ENCODE measurements at regions not wholly inside any gene's neighbourhood (a gene's known extent, or its start where the extent isn't known, plus 50 kb on each side); places are given as distances from the start of the nearest gene placed in this dataset.

GRCh38 chr1:199508653-199509052 is 518.9 kb upstream of the NR5A2 start:
- no peaks in the 10 kb centered on the region for H3K36me3 ChIP-seq
- H3K4me1 ChIP-seq, result no peaks in the 10 kb centered on the region
- H3K27ac ChIP-seq, result no peak overlapping the region
- no peak for DNase-seq
- no peak overlapping the region for H3K4me3 ChIP-seq
- H3K27me3 ChIP-seq, result no peaks in the 10 kb centered on the region
- no peak for TF ChIP-seq POLR2A (IDR thresholded peaks at IDR 0.05)
- TF ChIP-seq CTCF (IDR thresholded peaks at IDR 0.05), result no peak
- intact Hi-C loops (cut with DNase I; ENCODE audit: low total_unique reads), result no loop called here
- H3K9me3 ChIP-seq, result no peaks in the 10 kb centered on the region

GRCh38 chr1:199509456-199509855 is 518.1 kb upstream of the NR5A2 start:
- no peaks in the 10 kb centered on the region for H3K27me3 ChIP-seq
- no peak overlapping the region for H3K27ac ChIP-seq
- TF ChIP-seq CTCF (IDR thresholded peaks at IDR 0.05) (no peak), POLR2A (IDR thresholded peaks at IDR 0.05) (no peak)
- no peaks in the 10 kb centered on the region for H3K36me3 ChIP-seq
- H3K4me1 ChIP-seq, result no peaks in the 10 kb centered on the region
- H3K4me3 ChIP-seq, result no peak overlapping the region
- H3K9me3 ChIP-seq, result no peaks in the 10 kb centered on the region
- DNase-seq, result no peak
- intact Hi-C loops (cut with DNase I; ENCODE audit: low total_unique reads), result no loop called here

DNA sequence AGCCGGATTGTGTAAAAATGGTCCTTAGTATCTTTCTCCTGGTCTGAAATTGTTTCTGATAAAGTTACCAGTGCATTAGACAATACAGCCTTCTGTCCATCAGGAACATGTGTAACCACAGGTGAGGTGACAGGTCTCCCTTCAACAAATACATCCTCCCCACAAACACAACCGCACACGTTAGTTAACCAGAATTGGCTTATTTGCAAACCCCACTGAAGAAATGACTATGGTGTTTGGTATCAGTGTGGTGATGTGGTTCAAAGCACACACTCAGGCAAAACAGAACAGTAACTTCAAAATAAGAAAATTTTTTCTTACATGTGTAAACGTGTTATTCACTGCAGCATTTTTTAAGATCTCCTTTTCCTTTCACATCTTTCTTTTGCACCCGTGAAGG is 517.2 kb upstream of the NR5A2 start:
- intact Hi-C loops (cut with DNase I; ENCODE audit: low total_unique reads), result no loop called here
- DNase-seq, result no peak
- no peaks in the 10 kb centered on the region for H3K9me3 ChIP-seq

GRCh38 chr1:199512037-199512710 is 515.3 kb upstream of the NR5A2 start:
- no peak for DNase-seq
- no peaks in the 10 kb centered on the region for H3K36me3 ChIP-seq
- intact Hi-C loops (cut with DNase I; ENCODE audit: low total_unique reads), result no loop called here
- H3K4me1 ChIP-seq, result no peaks in the 10 kb centered on the region
- no peak overlapping the region for H3K4me3 ChIP-seq
- H3K9me3 ChIP-seq, result no peaks in the 10 kb centered on the region
- H3K27ac ChIP-seq, result no peak overlapping the region
- TF ChIP-seq POLR2A (IDR thresholded peaks at IDR 0.05), result no peak
- no peak for TF ChIP-seq CTCF (IDR thresholded peaks at IDR 0.05)
- H3K27me3 ChIP-seq, result no peaks in the 10 kb centered on the region

More for the DNA sequence above, 517.2 kb upstream of the NR5A2 start:
- Histone ChIP-seq H3K4me1 (no peaks in the 10 kb centered on the region), H3K36me3 (no peaks in the 10 kb centered on the region), H3K27me3 (no peaks in the 10 kb centered on the region), H3K27ac (no peak overlapping the region), H3K4me3 (no peak overlapping the region)
- TF ChIP-seq POLR2A (IDR thresholded peaks at IDR 0.05) (no peak), CTCF (IDR thresholded peaks at IDR 0.05) (no peak)

DNA sequence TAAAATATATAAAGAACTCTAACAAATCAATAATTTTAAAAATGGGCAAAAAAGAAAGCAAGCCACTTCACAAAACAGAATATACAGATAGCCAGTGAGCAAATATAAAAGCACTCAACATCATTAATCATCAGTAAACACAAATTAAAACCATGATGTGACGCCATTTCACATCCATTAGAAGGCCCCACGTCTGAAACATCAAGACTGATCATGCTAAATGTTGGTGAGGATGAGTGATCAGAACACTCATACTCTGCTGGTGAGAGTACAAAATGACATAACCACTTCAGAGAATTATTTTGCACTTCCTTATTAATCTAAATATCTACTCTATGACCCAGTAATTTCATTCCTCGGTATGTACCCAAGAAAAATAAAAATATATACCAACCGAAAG is 512.2 kb upstream of the NR5A2 start:
- no peak for TF ChIP-seq POLR2A (IDR thresholded peaks at IDR 0.05)
- no peak for TF ChIP-seq CTCF (IDR thresholded peaks at IDR 0.05)
- intact Hi-C loops (cut with DNase I; ENCODE audit: low total_unique reads), result no loop called here
- no peak overlapping the region for H3K27ac ChIP-seq
- H3K36me3 ChIP-seq, result no peaks in the 10 kb centered on the region
- H3K4me3 ChIP-seq, result no peak overlapping the region
- no peak for DNase-seq
- H3K4me1 ChIP-seq, result no peaks in the 10 kb centered on the region
- H3K9me3 ChIP-seq, result no peaks in the 10 kb centered on the region
- no peaks in the 10 kb centered on the region for H3K27me3 ChIP-seq
